SKM-1 (cell line): ENCODE measurements at regions not wholly inside any gene's neighbourhood (a gene's known extent, or its start where the extent isn't known, plus 50 kb on each side); places are given as distances from the start of the nearest gene placed in this dataset.

Experiments
- DNase-seq: peaks from one replicate; lab custom pipeline; 2025; ENCODE audit not compliant: unreplicated experiment; lab: John Stamatoyannopoulos, UW

- no peak for DNase-seq
These were observed 345.1 kb downstream of the LMO4 start for GRCh38 chr1:87673748-87674147.

DNA sequence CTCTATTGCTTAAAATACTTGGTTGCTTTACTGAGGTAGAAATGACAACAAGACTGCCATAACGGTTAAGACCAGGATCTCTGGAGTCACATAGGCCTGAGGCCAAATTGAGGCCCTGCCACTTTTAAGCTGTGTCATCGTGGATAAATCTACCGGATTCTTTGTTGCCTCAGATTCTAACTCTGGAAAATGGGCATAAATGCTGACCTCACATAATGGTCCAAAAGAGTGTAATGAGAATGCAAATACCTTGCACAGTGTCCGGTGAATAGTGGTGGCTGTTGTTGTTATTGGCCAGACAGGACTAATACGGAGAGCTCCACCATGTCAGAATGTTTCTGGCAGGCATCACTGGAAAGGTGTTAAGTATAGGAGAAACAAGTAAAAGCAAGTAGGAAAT is 346.1 kb downstream of the LMO4 start:
- DNase-seq, result no peak

GRCh38 chr1:87678266-87678665 is 349.6 kb downstream of the LMO4 start:
- DNase-seq, result no peak

DNA sequence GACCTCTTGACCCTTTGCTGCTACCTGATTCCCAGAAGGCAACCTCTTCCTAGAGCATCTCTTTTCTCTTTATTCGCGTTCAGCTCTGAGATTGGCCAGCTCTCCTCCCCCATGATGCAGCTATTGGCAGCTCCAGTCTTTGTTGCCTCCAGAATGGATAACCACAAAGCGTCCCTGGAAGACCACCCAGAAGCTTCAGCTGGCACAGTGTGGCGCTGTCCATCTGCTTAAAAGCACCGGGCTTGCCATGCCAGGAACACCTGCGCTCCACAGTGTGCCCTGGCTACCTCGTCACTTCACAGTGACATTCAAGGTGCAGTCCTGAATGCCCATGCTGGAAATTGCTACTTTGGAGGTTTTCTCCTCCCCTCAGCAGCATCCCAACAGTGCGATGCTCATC is 353.9 kb downstream of the LMO4 start:
- DNase-seq, result no peak

DNA sequence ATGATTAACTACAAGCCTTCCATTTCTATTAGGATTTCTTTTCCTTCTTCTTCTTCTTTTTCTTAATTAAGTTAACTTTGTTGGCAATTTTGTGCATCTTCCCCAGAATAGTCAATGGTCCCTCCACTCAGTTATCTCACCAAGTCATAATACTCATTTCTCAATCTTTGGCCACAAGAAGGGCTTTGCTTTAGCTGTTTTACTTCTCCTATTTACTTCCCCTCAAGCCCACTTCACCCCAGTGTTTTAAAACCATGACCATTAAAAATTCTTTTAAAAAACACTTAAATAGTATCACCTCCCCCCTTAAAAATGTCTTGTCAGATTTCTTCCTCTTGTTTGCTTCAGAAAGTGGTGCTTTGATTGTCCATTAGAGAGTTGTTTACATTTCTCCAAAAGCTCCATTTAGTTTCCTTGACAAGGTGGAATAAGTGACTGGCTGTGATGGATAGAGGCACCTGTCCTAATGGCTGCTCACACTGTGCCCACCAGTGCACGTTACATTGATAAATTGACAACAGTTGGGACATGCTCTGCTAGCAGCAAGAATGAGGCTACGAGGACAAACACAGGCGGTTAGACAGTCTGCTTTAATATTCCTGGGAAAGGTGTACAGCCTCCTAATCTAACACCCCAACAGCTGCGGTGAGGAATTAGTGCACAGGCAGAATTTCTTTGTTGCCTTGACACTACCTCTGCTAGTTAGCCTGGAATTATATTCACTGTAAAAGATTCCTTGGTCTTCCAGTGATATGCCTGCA is 354.7 kb downstream of the LMO4 start:
- no peak for DNase-seq

- no peak for DNase-seq
These were observed 355.5 kb downstream of the LMO4 start for GRCh38 chr1:87684194-87684593.

- no peak for DNase-seq
These were observed 356.1 kb downstream of the LMO4 start for GRCh38 chr1:87684713-87685205.

DNA sequence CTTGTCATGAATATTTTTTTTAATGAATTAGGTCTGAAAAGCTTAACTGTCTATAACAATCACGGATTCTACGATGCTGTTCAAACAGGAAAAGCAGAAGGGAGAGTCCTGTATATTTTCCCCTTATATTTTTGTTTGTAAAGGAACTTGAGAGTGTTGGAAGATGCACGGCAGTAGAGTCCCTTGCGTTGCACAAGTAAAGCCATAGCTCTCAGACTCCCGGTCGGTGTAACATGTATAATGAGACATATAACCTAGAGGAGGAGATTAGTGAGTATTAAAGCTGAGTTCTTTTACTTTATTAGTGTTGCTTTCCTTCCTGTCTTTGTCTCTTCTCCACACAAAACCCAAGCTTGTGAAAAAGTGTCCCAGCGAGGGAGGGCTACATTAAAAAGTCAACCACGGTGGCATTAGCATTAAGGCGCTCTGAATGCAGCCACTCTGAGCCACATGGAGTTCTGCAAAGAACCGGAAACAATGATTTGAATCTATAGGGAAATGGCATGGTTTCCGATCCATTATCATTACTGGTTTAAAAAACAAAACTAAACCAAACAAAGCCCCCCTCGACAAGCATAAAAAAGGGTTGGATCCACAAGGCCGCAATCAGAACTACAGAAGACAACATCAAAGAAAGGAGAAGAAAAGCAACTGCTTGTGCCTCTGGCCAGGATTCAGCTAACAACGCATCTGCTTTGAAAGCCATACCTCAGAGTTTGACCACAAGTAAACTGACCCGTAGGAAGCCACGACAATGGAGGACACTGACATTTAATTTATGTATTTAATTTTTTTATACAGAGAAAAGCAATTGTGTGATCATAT is 356.8 kb downstream of the LMO4 start:
- no peak for DNase-seq

DNA sequence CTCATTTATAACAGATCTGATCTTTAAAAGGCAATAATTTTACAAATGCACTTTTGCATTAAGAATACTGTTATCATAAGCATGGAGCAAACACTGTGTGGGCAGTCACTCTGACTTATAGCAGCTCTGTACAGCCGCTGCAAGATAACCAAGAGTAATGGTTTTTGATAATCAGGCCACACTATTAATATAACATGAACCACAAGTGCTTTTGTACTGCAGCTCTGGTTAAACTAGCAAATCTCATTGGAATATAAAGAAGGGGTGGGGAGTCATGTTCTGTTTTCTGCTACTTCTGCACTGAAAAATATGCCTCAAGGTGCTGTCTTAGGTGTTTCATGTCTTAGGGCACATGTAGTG is 357.4 kb downstream of the LMO4 start:
- DNase-seq, result no peak

DNA sequence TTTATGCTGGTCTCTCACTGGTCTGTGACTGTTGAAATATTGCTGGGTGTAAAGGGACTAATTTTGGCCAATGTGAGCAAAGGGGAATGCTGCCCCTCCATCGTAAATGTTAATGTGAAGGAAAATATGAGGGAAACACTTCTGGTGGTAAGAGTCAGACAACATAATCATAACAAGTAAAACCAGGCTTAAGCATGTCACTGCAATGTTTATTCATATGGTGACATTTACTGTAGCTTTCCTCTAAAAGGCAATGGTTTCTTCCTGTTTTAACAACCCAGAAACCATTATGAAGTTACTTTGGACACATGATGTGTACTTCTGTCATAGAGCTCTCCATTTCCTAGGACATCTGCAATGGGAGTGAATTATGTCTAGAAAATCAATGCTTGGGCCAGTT is 358.0 kb downstream of the LMO4 start:
- no peak for DNase-seq

DNA sequence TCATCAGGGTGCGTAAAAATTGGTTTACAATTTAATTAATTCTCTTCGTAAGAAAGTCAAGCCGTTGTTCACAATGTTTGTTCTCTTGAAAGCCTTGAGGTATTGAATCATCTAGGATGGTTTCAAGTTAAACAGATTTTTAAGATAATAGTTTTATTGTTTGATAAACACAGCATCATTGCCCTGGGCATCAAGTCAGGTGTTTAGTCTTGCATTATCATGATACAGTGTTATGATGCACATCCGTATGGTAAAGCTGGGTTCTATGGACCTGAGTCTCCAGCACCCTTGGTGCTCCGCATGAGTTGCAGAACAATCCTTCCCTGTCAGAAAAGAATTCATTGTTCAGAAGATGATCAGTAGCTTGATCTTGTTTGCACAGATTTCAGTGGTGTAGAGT is 359.5 kb downstream of the LMO4 start:
- no peak for DNase-seq

- DNase-seq, result no peak
These were observed 360.8 kb downstream of the LMO4 start for GRCh38 chr1:87689487-87689886.

- no peak for DNase-seq
These were observed 367.8 kb downstream of the LMO4 start for GRCh38 chr1:87696483-87696882.

DNA sequence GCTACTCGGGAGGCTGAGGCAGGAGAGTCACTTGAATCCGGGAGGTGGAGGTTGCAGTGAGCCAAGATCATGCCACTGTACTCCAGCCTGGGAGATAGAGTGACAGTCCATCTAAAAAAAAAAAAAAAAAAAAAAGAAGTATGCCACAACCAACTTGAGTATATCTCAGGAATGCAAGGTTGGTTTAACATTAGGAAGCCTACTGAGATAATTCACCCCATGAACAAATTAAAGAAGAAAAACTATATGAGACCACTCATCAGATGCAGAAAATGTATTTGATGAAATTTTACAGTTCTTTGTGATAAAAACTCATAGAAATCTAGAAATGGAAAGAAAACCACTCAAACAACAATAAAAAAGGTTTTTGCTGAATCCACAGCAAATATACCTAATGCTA is 373.8 kb downstream of the LMO4 start:
- DNase-seq, result no peak

DNA sequence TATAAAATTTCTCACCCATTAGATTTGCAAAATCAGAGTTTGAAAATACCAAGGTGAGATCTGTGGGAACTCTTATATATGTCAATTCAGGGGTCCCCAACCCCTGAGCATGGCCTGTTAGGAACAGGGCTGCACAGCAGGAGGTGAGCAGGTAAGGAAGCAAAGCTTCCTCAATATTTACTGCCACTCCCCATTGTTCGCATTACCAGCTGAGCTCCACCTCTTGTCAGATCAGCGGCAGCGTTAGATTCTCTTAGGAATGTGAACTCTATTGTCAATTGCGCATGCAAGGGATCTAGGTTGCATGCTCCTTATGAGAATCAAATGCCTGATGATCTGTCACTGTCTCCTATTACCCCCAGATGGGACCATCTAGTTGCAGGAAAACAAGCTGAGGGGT is 376.6 kb downstream of the LMO4 start:
- no peak for DNase-seq

GRCh38 chr1:87706203-87706602 is 377.5 kb downstream of the LMO4 start:
- no peak for DNase-seq

GRCh38 chr1:87706779-87707228 is 378.1 kb downstream of the LMO4 start:
- DNase-seq, result no peak

DNA sequence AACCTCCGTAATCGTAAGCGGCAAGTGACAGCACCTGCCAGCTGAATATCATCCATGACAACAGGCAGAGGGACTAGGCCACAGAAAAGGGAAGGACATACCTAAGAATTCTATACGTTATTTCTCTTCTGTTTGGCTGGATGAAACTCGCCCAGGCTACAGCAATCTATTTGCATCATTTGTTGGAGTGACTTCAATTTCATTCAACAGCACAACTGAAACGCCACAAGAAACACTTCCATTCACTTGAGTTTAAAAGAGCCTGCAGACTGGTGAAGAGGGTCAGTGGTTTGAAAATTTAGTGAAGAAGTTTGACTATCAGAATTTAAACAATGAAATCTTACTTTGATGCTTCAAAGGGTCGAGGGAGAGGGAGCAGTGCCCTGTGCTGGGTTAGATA is 378.7 kb downstream of the LMO4 start:
- no peak for DNase-seq

DNA sequence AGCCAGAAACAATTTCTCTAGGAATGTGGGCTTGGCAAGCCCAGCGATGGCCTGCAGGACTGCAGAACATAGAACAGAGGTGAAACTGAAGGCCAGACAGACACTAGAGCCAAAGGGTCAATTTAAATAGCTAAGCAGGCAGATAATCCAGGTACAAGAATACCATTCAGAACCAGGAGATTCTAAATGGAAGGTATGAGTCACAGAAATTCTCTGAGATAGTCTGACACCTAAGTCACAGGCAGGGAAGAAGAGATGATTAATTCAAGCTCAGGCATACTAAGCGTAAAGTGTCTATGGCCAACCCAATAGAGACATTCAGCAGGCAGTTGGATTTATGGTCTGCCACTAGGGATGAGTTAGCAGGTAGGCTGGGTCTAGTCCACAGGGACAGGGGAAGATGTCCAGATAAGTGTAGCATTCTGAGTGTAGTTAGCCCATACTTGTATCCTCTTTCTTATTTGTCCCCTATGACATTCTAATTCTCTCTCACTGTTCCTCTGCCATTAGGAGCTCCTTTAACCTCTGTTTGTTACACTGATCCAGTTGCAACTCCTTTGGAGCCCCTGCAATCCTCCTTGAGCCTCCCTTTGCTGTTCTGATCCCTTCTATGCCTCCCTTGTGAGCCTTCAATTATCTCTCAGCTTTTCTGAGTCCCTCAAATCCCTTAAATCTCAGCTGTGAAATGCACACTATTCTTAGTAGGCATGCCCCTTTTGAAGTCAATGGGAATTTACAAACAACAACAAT is 383.8 kb downstream of the LMO4 start:
- DNase-seq, result no peak

GRCh38 chr1:87714278-87714677 is 385.6 kb downstream of the LMO4 start:
- no peak for DNase-seq

GRCh38 chr1:87715052-87715451 is 386.4 kb downstream of the LMO4 start:
- DNase-seq, result no peak

DNA sequence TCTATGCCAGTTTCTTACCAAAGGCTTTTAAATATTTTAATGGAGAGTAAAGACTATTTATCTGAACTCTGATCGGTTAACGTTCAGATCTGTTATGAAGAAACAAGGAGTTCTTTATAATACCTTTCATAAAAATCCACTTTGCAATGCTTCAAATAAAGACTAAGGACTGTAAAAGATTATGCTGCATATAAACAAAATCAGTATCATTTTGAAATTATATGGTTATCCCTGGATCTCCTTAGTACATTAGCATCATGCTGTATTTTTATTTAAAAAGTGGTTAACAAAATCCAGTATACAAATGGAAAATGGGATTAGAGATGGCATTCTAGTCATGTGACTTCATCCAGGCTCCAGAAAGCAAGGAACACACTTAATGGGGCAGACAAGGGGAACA is 386.8 kb downstream of the LMO4 start:
- no peak for DNase-seq
